ENCODE measurements at regions not wholly inside any gene's neighbourhood (a gene's known extent, or its start where the extent isn't known, plus 50 kb on each side); places are given as distances from the start of the nearest gene placed in this dataset.

GRCh38 chr3:73812054-73812453 lies 187.3 kb upstream of the PDZRN3 start:
- Histone ChIP-seq H3K9ac (ENCODE audit: control insufficient read depth, extremely low read depth, insufficient read depth, low read length) (no peak overlapping the region), H3K9me1 (ENCODE audit: control insufficient read depth, extremely low read depth, insufficient read depth, low read length) (no peaks in the 10 kb centered on the region), H3K79me2 (ENCODE audit: control insufficient read depth, insufficient read depth, low read length) (no peaks in the 10 kb centered on the region), H3K4me2 (ENCODE audit: control insufficient read depth, extremely low read depth, insufficient read depth, low read depth, low read length) (no peak overlapping the region), H3K27me3 (ENCODE audit: control insufficient read depth, extremely low read depth, insufficient read depth, low read length) (no peaks in the 10 kb centered on the region), H3K27ac (ENCODE audit: control insufficient read depth, insufficient read depth, low read length) (no peak overlapping the region), H2AFZ (ENCODE audit: control insufficient read depth, low read length) (no peak overlapping the region), H3K9me3 (ENCODE audit: control insufficient read depth, low read depth, low read length) (no peaks in the 10 kb centered on the region), H3K4me3 (ENCODE audit: control insufficient read depth in 2 of 3, extremely low read depth in 1 of 3, insufficient read depth in 2 of 3, low read depth in 1 of 3, low read length in 3 of 3) (no peak overlapping the region), H3K4me1 (ENCODE audit: control insufficient read depth, extremely low read depth, insufficient read depth, low read length) (peaks cover 32% of the 10 kb centered on the region), H4K20me1 (ENCODE audit: control insufficient read depth, extremely low read depth, insufficient read depth, low read length) (no peaks in the 10 kb centered on the region), H3K36me3 (ENCODE audit: control insufficient read depth in 2 of 2, extremely low read depth in 1 of 2, insufficient read depth in 2 of 2, low read length in 2 of 2) (no peaks in the 10 kb centered on the region)
- dilution Hi-C loops (cut with MboI; ENCODE audit: extremely low pct_ligation_motif_present, low sequenced_read_pairs) = no loop called here
- DNase-seq (ENCODE audit: low read depth, low spot score) (no peak), FAIRE-seq (no peak)
- no peak for TF ChIP-seq CTCF (optimal IDR thresholded peaks at IDR 0.05 in 1 of 3, IDR thresholded peaks at IDR 0.05 in 1 of 3, conservative IDR thresholded peaks at IDR 0.05 in 1 of 3; ENCODE audit: extremely low read depth in 1 of 3, insufficient read depth in 2 of 3, low read length in 3 of 3)
- TF ChIP-seq EZH2 (IDR thresholded peaks at IDR 0.05; ENCODE audit: low read length) = no peak

- H3K79me2 ChIP-seq (ENCODE audit: control insufficient read depth, insufficient read depth, low read length) = no peaks in the 10 kb centered on the region
- no peaks in the 10 kb centered on the region for H3K27me3 ChIP-seq (ENCODE audit: control insufficient read depth, extremely low read depth, insufficient read depth, low read length)
- peak overlapping the region; percentile 77 for H3K4me2 ChIP-seq (ENCODE audit: control insufficient read depth, extremely low read depth, insufficient read depth, low read depth, low read length)
- H3K4me3 ChIP-seq (ENCODE audit: control insufficient read depth in 2 of 3, extremely low read depth in 1 of 3, insufficient read depth in 2 of 3, low read depth in 1 of 3, low read length in 3 of 3) = peak overlapping the region in 1 of 3 experiments; percentile 8
- dilution Hi-C loops (cut with MboI; ENCODE audit: extremely low pct_ligation_motif_present, low sequenced_read_pairs) = no loop called here
- peak overlapping the region; percentile 28 for H3K9ac ChIP-seq (ENCODE audit: control insufficient read depth, extremely low read depth, insufficient read depth, low read length)
- H3K4me1 ChIP-seq (ENCODE audit: control insufficient read depth, extremely low read depth, insufficient read depth, low read length) = peaks cover 28% of the 10 kb centered on the region
- H3K36me3 ChIP-seq (ENCODE audit: control insufficient read depth in 2 of 2, extremely low read depth in 1 of 2, insufficient read depth in 2 of 2, low read length in 2 of 2) = no peaks in the 10 kb centered on the region
- peak overlapping the region; percentile 62 for H3K27ac ChIP-seq (ENCODE audit: control insufficient read depth, insufficient read depth, low read length)
- no peaks in the 10 kb centered on the region for H3K9me3 ChIP-seq (ENCODE audit: control insufficient read depth, low read depth, low read length)
- H3K9me1 ChIP-seq (ENCODE audit: control insufficient read depth, extremely low read depth, insufficient read depth, low read length) = no peaks in the 10 kb centered on the region
- FAIRE-seq (peak; percentile 96), DNase-seq (ENCODE audit: low read depth, low spot score) (peak; percentile 78)
- H2AFZ ChIP-seq (ENCODE audit: control insufficient read depth, low read length) = peak overlapping the region; percentile 82
- no peaks in the 10 kb centered on the region for H4K20me1 ChIP-seq (ENCODE audit: control insufficient read depth, extremely low read depth, insufficient read depth, low read length)
- no peak for TF ChIP-seq EZH2 (IDR thresholded peaks at IDR 0.05; ENCODE audit: low read length)
- TF ChIP-seq CTCF (optimal IDR thresholded peaks at IDR 0.05 in 1 of 3, IDR thresholded peaks at IDR 0.05 in 1 of 3, conservative IDR thresholded peaks at IDR 0.05 in 1 of 3; ENCODE audit: extremely low read depth in 1 of 3, insufficient read depth in 2 of 3, low read length in 3 of 3) = no peak
Measured at GRCh38 chr3:73808862-73809509, 184.2 kb upstream of the PDZRN3 start.
